AG04449 (cell line): ENCODE measurements at regions not wholly inside any gene's neighbourhood (a gene's known extent, or its start where the extent isn't known, plus 50 kb on each side); places are given as distances from the start of the nearest gene placed in this dataset.

Experiments used
- CTCF ChIA-PET: fragments of 350-600 bp; formaldehyde crosslinking; extraction: SDS; loops from one replicate; lab custom pipeline; 2021; ENCODE audit warnings: antibody characterized with exemption; lab: Yijun Ruan, JAX
- POLR2A ChIA-PET: fragments of 400-600, 350-600 bp; formaldehyde crosslinking; extraction: SDS; loops from one replicate; lab custom pipeline; 2020; ENCODE audit warnings: antibody characterized with exemption, inconsistent platforms; lab: Yijun Ruan, JAX
- DNase-seq: peaks from one replicate; pipeline ENCODE4 v3.0.0-alpha.2; 2010; ENCODE audit warnings: low read depth, low spot score
- H3K4me3 ChIP-seq: 2 replicates; pipeline ENCODE4 v1.5.1; 2011; ENCODE audit warnings: low read depth, mild to moderate bottlenecking, control low read depth, low read length
- CTCF ChIP-seq: IDR thresholded peaks from one replicate; pipeline ENCODE4 v1.5.1; 2011; ENCODE audit warnings: mild to moderate bottlenecking, moderate library complexity, low read length, control low read depth, inconsistent platforms; ENCODE audit not compliant: insufficient read depth; ENCODE audit errors: missing control alignments

- H3K4me3 ChIP-seq = no peak overlapping the region
- no peak for DNase-seq
- TF ChIP-seq CTCF = no peak
- ChIA-PET CTCF (no interaction called here), POLR2A (no interaction called here)
Measured at GRCh38 chr4:36574816-36575215, 293.4 kb downstream of the DTHD1 start.

- POLR2A ChIA-PET = no interaction called here
- no peak overlapping the region for H3K4me3 ChIP-seq
- CTCF ChIA-PET = no interaction called here
- TF ChIP-seq CTCF = no peak
- no peak for DNase-seq
Measured at GRCh38 chr4:36582198-36582597, 300.8 kb downstream of the DTHD1 start.

- H3K4me3 ChIP-seq = no peak overlapping the region
- CTCF ChIA-PET = no interaction called here
- no peak for TF ChIP-seq CTCF
- no peak for DNase-seq
- POLR2A ChIA-PET = no interaction called here
Measured at GRCh38 chr4:36587909-36588472, 306.6 kb downstream of the DTHD1 start.

- ChIA-PET POLR2A (no interaction called here), CTCF (no interaction called here)
- DNase-seq = no peak
- no peak for TF ChIP-seq CTCF
- H3K4me3 ChIP-seq = no peak overlapping the region
Measured at GRCh38 chr4:36590343-36590742, 308.9 kb downstream of the DTHD1 start.

GRCh38 chr4:36601864-36602495, 320.6 kb downstream of the DTHD1 start:
- no peak for TF ChIP-seq CTCF
- no peak for DNase-seq
- ChIA-PET CTCF (no interaction called here), POLR2A (no interaction called here)
- no peak overlapping the region for H3K4me3 ChIP-seq

GRCh38 chr4:36609661-36610060, 328.2 kb downstream of the DTHD1 start:
- POLR2A ChIA-PET = no interaction called here
- no peak overlapping the region for H3K4me3 ChIP-seq
- CTCF ChIA-PET = no interaction called here
- TF ChIP-seq CTCF = no peak
- DNase-seq = no peak
